Activated T-cell treated with anti-CD3 and anti-CD28 coated beads for 1 hour (primary cell): ENCODE measurements at regions not wholly inside any gene's neighbourhood (a gene's known extent, or its start where the extent isn't known, plus 50 kb on each side); places are given as distances from the start of the nearest gene placed in this dataset.
"Not testable (repeated sequence)": the region's sequence is repeated elsewhere in the genome, so short reads cannot be mapped to it uniquely, and the experiment has no call there.

Experiments used
- DNase-seq: peaks from one replicate; pipeline ENCODE4 v3.0.0-alpha.2; 2020; ENCODE audit warnings: low read depth

DNA sequence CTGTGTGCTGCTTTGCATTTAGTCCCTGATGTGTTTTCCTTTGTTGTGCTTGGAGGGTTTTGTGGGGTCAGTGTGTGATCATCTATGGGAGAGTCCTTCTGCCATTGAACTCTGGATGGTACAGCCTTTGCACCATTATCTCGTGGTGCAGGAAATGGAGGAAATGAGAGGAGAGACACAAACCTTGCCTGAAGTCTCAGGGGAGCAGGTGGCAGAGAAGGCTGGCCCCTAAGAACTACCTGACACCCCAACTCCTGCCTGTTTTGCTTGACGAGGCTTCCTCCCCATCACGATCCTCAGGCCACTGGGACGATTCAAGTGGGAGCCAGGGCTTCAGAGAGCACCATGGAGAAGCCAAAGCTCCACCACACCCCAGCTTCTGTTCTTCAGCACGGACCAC lies 1316.4 kb downstream of the TBC1D22A start:
- DNase-seq = no peak

DNA sequence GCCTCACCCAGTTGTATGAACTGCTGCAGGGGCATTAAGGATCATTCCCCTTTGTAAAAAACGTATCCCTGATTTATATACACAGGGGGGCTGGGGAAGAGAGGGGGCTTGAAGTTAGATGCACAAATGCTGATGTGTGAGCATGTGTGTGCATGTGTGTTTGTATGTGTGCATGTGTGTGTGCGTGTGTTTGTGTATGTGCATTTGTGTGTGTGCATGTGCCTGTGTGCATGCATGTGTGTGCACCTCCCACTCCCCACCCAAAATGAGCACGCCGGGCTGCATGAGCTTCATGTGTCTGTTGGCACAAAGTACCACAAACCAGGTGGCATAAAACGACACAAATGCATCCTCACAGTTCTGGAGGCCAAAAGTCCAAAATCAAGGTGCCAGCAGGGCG lies 1315.2 kb downstream of the TBC1D22A start:
- no peak for DNase-seq

DNA sequence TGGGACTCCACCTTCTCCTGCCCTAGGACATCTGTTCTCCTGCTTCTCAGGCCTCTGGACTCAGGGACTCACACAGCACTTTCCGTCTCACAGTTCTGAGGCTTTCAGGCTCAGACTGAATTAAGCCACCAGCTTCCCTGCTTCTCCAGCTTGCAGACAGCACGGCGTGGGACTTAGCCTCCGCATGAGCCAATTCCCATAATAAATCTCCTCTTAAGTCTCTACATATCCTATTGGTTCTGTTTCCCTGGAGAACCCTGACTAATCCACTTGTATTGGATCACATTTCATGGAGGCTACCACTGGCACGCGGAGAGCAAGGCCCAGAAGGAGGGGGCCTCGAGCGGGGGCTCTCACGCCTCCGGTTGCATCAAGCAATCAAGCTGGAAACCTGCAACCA lies 1313.6 kb downstream of the TBC1D22A start:
- DNase-seq = no peak

DNA sequence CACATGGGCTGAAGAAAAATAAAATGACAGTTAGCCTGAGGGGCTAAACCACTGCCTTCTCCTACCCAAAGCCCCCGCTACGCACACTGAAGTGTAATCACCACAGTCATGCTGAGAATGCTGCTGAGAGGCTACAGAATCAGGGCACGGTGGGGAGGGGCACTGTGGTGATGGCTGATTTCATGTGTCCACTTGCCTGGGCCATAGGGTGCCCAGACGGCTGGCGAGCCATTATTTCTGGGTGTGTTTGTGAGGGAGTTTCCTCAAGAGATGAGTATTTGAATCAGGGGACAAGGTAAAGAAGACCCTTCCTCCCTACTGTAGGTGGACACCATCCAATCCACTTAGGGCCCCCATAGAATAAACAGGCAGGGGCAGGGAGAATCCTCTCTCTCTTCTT lies 1313.2 kb downstream of the TBC1D22A start:
- DNase-seq = no peak

DNA sequence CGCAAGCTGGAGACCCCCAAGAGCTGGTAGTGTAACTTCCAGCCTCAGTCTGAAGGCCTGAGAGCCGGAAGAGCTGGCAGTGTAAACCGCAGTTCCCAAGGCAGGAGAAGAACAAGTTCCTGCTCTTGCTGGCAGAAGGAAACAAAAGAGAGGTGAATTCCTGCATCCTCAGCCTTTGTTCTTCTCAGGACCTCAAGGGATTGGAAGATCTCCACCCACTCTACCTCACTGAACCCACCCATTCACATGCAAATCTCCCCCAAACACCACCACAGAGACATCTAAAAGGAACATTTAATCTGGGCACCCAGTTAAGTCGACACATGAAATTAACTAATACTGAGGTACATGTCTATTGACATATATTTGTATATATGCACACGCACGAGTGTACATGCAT lies 1310.3 kb downstream of the TBC1D22A start:
- DNase-seq = no peak

DNA sequence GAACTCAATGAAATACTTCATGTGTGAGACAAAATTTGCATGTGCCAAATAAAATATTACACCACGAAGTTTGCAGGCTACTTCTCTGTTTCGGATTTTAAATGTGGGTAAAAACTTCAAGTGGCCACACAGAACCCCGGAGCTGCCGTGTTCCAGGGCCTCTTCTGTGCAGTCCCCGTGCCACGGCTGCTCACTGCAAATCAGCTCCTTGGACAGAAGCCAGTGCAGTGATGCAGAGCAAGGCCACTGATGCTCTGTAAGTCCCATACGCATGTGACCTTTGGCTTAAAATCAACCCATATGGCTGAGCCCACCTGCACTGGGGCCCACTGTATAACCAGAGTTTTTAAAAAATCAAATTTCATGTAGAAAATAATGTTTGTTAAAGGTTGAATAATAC lies 1309.4 kb downstream of the TBC1D22A start:
- DNase-seq = no peak

DNA sequence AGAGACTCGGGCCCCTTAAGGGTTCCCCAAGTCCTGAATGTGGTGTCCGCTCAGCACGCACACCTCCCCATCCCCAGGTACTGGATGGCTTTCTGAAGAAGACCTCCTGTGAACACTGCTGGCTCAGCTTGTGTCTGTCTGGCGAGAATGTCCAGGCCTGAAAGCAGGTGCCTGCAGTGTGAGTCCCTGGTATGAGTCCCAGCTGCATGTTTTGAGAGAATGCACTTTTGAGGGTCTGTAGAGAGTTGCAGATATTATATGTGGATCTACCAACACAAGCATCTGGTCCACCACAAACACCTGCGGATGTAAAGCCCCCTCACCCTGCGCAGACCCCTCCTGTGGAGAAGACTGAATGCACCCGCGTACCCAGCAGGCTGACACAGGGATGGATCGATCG lies 1308.9 kb downstream of the TBC1D22A start:
- DNase-seq = no peak

DNA sequence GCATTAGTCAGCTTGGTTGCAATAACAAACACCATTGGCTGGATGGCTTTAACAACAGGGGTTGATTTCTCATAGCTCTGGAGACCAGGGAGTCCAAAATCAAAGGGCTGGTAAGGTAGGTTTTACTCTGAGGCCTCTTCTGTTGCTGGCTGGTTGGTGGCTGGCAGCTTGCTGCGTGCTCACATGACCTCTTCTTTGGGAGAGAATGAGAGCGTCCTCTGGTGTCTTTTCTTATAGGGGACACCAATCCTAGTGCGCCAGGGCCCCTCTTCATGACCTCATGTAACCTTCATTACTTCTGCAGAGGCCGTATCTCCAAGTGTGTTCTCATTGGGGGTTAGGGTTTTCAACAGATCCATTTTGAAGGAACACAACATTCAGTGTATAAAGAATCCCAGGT lies 1308.3 kb downstream of the TBC1D22A start:
- no peak for DNase-seq

DNA sequence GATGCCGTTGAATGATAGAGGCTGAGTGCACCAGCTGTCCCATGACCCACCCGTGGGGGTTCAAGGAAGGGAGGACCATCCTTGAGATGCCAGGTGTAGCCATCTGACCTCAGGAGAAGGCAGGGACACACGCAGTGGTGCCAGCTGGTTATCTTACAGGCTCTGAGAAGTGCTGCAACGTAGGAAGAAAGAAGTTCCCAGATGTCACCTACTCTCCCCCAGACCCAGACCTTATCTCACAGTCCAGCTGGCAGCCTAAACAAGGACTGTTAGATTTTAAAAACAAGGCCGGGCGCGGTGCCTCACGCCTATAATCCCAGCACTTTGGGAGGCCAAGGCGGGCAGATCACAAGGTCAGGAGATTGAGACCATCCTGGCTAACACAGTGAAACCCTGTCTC lies 1307.6 kb downstream of the TBC1D22A start:
- no peak for DNase-seq

DNA sequence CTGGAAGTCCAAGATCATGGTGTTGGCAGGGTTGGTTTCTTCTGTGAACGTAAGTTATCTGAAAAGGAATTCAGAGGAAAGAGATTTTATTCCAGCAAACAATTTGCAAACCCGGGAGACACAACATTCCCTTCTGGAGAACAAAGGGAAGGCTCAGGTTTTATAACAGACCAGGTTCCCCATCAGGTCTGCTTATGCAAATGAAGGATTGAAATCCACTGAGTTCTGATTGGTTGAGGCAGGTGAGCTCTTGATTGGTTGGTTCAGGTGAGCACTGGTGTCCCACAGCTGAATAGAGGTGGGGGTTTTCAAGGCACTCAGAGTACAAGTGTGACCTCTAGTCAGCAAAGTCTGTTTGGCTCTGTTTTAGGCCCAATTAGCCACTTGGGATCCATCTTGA lies 1306.8 kb downstream of the TBC1D22A start:
- DNase-seq = no peak

DNA sequence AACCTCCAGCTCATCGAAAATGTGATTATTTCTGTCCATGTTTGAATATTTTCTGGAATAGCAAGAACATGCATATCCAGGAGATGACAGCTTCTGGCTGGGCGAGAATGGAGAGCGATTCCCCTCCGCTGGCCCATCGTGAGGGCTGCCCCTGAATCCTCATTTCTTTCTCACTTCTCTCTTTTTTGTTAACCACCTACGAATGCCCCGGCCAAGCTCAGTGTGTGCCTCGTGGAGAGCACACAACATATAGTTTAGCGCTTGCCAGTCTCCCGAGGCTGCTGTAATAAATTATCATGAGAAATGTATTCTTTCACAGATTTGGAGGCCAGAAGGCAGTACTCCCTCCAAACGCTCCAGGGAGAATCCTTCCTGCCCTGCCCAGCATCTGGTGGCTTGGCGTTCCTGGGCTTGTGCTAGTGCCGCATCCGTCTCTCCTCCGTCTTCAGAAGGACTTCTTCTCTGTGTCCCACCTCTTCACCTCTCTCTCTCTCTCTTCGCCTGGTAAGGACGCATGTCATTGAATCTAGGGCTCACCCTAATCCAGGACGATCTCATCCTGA lies 1306.0 kb downstream of the TBC1D22A start:
- no peak for DNase-seq

DNA sequence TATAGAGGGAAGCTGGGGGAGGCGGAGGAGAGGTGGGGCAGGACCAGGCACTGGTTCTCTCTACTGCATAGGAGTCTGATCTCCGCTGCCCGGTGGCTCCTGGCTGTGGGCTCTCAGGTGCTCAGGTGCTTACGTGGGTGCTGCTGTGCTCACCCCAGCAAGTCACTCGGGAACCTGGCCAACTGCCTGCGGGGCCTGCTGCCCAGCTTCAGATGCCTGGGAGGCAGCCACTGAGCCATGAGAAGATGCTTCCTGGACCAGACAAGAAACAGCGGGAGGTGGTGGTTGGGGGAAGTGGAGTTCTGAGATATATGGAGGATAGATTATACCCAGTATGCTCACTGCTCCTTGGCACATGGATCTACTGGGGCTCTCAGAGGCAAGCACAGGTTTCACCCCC lies 1303.4 kb downstream of the TBC1D22A start:
- DNase-seq = no peak

DNA sequence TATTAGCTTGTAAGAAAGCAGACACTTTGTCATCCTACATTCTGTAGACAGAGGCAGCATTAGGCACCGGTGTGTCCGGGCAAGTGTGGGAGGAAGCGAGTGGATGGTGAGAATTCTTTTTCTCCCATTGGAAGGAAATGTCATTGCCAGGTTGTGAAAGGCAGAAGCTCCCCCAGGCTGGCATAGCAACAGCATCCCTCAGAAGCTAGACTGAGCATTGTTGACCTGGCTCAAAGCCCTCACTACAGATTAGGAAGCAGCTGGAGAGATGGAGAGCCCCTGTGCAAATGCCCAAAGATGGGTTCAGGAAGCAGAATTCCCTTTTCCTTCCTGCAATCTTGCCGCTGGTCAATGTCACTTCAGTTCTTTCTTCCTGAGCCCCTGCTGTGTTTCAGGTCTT lies 1299.3 kb downstream of the TBC1D22A start:
- DNase-seq = no peak

DNA sequence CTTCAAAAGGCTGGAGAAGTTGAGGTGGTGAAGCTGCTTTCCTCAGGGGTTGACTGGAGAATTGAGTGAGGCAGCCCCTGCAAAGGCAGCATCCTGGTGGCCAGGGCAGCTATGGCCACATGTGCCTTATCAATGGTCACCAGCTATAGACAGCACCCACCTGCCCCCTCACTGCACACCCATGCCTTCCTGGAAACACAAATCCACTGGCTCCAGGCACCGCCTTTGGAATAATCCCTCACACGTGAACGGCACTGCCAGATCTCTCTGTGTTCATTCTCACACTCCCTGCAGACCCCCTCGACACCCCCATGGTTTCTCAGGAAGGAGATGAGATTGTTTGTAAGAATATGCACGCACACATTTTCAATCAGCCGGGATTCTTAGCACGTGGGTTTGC lies 1297.8 kb downstream of the TBC1D22A start:
- no peak for DNase-seq

DNA sequence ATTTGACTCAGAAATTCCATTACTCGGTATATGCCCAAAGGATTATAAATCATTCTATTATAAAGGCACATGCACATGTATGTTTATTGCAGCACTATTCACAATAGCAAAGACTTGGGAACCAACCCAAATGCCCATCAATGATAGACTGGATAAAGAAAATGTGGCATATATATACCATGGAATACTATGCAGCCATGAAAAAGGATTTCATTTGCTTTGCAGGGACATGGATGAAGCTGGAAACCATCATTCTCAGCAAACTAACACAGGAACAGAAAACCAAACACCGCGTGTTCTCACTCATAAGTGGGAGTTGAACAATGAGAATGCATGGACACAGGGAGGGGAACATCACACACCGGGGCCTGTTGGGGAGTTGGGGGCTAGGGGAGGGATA lies 1297.1 kb downstream of the TBC1D22A start:
- DNase-seq = not testable (repeated sequence)

DNA sequence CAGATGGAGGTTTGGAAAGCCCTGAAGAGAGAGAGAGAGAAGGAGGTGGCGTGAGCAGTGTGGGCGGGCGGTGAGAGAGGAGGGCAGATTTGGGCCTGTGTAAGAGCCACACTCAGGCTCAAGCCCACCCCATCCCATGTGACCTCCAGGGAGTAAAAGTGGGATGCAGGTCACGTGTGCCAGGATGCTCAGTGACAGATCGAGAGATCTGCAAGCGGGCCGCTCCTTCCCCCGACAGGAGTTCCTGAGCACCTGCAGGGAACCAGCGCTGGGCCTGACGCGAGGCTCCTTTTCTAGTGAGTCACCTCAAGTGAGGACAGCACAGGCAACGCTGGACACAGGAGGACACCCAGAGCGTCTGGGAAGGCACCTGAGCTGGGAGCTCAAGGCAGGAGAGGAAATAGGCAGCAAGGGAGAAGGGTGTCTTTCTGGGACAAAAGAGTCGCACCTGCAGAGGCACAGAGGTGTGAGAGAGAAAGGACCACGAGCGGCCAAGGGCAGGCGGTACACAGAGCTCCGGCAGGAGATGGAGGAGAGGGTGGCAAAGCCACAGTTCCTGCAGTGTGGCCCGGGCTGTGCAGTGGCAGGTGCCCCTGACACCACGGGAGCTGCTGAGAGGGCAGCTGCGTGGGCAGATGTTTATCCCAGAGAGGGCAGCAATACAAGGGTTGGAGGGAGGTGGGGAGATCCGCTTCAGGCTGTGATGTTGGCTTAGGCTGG lies 1294.8 kb downstream of the TBC1D22A start:
- no peak for DNase-seq

DNA sequence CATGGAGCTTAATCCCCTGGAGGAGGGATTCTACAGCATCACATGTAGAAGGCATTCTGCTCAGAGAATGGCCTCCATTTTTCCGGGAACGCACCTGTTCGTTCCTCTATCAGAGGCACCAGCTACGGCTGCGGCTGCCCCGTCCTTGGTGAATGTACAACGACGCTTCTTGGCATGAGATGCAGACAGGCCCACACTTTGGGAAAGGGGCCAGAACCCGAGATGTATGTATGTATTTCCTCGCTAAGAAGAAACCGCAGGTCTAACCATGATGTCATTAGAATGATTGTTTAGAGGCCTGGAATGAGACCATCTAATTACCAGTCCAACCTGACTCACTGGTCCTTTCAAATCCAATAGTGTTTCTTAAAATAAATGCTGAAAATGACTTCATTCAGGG lies 1293.4 kb downstream of the TBC1D22A start:
- DNase-seq = no peak

DNA sequence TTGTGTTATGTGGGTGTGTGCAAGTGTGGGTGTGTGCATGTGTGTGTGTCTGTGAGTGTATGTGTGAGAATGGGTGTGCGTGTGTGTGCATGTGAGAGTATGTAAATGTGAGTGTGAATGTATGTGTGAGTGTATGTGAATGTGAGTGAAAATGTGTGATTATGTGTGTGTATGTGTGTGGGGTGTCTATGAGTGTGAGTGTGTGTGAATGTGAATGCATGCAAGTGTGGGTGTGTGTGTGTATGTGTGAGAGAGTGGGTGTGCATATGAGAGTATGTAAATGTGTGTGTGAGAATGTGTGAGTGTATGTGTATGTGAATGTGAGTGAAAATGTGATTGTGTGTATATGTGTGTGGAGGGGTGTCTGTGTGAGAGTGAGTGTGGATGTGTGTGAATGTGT lies 1292.7 kb downstream of the TBC1D22A start:
- DNase-seq = no peak

DNA sequence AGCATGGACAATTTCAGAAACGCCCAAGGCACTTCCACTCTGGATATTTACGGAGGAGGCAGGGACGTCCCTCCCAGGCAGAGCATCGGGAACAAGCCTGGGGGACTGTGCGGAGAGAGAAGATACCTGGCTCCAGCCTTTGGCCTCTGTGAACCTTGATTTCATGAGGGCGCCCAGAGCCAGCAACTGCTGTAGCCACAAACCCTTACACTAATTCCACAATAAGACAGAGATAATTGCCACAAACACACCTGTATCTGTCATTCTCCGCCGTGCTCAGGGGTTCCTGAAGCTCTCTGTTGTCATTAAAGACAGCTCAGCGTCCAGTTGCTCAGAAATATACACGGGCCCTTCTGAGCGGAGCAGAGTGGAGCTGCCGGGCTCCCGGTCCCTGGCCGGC lies 1292.1 kb downstream of the TBC1D22A start:
- no peak for DNase-seq

DNA sequence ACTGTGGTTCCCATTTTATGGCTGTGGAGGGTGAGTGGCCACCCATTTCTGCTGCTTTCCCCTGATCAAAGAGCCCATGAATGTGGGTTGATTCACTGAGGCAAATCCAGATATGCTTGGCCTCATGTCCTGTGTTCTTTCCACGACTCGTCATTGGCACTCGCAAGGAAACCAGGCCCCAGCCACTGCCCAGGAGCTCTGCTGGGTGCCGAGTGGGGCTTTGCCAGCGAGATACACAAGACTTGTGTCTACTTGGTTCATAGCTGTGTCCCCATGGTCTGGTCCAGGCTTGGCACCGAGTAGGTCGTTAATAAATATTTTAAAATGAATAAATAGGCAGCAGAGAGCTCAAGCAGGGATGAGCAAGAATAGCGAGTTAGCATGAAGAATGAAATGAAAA lies 1291.5 kb downstream of the TBC1D22A start:
- no peak for DNase-seq

DNA sequence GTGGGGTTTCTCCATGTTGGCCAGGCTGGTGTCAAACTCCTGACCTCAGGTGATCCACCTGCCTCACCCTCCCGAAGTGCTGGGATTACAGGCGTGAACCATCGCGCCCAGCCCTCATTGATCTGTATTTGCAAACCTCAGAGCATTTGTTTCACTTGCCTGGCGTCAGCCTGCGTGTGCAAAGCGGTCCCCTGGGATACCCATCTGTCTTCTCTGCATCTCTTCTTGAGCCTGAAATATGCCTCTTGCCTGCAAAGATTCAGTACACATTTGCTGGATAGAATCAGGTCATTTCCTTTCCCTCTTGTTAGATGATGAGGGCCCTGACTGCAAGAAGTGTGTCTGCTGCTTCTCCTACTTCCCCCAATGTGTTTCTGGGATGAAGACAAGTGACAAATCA lies 1291.0 kb downstream of the TBC1D22A start:
- no peak for DNase-seq

DNA sequence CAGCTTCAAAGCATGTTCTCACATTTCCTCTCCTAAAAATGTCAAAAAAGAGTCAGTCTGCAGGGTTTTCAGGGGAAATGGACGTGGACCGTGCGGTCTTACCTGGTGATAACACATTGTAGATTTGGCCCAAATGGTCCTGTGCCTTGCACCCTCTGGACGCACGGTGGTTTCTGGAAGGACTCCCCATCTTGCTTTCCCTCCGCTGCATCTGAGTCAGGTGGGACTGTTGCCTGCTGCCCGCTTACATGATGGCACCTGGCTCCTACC lies 1290.1 kb downstream of the TBC1D22A start:
- DNase-seq = no peak

DNA sequence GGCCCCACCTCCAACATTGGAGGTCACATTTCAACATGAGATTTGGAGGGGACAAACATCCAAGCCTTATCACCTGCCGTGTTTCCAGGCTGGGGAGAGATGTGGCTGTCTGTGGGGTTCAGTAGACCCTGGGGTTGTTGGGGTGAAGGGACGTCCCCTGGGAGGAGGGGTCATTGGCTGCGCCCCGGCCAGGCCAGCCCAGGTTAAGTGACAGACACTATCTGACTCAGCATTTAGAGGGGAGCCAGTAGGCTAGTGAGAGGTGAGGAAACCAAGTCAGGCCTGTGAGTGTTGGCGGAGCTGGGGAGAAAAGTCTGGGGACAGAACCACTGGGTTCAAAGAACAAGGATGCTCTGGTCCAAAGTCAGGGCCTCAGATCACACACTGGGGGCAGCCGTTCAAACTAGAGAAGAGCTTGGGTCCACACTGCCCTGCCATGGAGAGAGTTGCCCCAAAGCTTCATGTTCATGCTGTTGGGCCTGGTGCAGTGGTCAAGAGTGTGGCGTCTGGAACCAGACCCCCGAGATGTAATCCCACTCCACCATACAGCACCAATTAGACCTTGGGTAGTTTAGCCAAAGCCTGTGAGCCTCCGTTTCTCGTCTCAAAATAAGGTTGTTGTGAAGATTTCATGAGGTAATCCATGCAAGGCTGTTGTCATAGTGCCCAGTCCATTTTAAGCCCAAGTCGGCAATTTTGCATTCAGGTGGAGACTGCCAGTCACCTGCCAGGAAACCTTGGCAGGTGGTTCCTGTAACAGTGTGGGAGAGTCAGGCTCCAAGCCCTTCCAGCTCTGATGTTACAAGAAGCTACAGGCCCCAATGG lies 1289.6 kb downstream of the TBC1D22A start:
- no peak for DNase-seq

DNA sequence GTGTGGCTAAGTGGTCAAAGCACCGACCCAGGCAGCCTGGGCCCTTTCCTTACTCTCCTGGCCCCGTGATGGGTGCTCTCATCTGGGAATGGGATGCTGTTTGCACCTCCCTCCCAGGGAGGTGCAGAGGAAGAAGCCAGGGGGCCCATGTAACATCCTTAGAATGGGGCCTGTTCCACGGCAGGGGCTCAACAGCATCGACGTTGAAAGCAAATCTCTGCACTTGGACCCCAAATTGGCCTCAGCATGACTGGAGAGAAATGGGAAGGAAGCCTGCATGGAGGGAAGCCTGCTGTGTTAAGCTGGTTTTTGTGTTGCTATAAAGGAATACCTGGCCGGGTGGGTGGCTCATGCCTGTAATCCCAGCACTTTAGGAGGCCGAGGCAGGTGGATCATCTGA lies 1288.4 kb downstream of the TBC1D22A start:
- no peak for DNase-seq
